Astrocyte (in vitro differentiated cells and primary cell): ENCODE measurements at regions not wholly inside any gene's neighbourhood (a gene's known extent, or its start where the extent isn't known, plus 50 kb on each side); places are given as distances from the start of the nearest gene placed in this dataset.

Experiments used
- CTCF ChIP-seq: IDR thresholded peaks from 2 replicates; pipeline ENCODE4 v1.5.1; 2011; ENCODE audit warnings: low read depth, mild to moderate bottlenecking, inconsistent platforms, low read length, moderate library complexity; ENCODE audit not compliant: insufficient read depth
- EZH2 ChIP-seq: IDR thresholded peaks from 2 replicates; pipeline ENCODE4 v1.6.1; 2012; ENCODE audit warnings: mild to moderate bottlenecking, low read length, inconsistent platforms; ENCODE audit not compliant: insufficient read depth

DNA sequence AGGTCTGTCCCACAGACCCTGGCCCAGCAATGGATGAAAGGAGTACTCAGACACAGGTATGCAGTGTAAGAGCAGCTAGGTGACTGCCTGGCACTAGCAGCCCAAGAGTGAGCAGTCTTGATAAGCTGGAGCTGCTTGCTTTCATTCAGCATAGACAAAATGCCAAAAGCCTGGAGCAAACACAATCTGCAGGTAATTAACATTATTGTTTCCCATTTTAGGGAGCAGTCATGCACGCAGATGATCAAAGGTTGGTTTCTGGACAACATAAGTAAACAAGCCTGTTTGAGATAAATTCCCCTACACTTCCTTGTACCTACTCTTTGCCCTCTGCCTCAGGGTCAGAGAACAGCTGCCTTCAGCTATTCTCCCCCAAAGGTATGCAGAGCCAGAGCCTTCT is 73.7 kb upstream of the MSTN start:
- TF ChIP-seq CTCF (no peak), EZH2 (no peak)
